Pulmonary artery endothelial cell (primary cell): ENCODE measurements at regions not wholly inside any gene's neighbourhood (a gene's known extent, or its start where the extent isn't known, plus 50 kb on each side); places are given as distances from the start of the nearest gene placed in this dataset.

ENCODE experiments used
- DNase-seq: peaks from one replicate; pipeline ENCODE4 v3.0.0-alpha.2; 2011; ENCODE audit warnings: low read depth, low spot score

DNA sequence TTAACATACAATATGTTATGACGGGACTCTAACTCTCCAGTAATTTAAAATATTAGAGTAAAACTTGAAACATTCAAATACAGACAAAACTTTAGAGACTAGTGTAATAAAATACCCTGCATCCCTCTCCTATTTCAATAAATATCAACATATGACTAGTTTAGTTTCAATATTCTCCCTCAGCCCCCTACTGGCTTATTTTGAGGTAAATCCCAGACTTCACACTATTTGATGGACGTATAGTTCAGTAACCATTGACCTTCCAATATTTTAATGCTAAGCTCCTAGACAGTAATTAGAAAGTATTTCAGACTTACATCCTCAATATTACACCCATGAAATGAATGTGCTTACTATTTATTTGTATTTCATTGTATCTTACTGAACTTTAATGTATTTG, 180.7 kb upstream of the STARD13 start:
- DNase-seq: no peak

GRCh38 chr13:33467556-33467955, 182.0 kb upstream of the STARD13 start:
- DNase-seq: no peak

DNA sequence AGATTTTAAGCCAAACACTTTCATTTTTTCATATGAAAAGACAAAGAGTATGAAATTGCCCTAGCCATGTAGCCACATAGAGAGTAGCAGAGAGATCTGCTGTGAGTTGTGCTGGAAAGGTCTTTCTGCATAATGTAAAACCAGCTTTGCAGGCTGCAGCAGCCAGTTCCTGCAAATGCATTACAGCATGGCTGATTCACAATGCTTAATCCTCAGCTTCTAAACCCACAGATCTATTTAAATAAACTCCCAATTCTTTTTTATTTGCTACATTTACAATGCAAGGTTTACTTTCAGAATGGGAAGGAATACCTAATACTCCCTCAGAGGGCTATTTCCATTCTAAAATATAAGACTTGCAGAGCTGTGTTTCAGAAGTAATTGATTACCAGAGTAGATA, 185.6 kb upstream of the STARD13 start:
- DNase-seq: no peak

- no peak for DNase-seq
These were observed 186.9 kb upstream of the STARD13 start for GRCh38 chr13:33472446-33472845.

GRCh38 chr13:33479105-33479504, 193.6 kb upstream of the STARD13 start:
- no peak for DNase-seq

- no peak for DNase-seq
These were observed 195.0 kb upstream of the STARD13 start for GRCh38 chr13:33480561-33480960.

GRCh38 chr13:33483471-33483870, 197.9 kb upstream of the STARD13 start:
- no peak for DNase-seq

GRCh38 chr13:33485247-33485646, 199.7 kb upstream of the STARD13 start:
- no peak for DNase-seq

DNA sequence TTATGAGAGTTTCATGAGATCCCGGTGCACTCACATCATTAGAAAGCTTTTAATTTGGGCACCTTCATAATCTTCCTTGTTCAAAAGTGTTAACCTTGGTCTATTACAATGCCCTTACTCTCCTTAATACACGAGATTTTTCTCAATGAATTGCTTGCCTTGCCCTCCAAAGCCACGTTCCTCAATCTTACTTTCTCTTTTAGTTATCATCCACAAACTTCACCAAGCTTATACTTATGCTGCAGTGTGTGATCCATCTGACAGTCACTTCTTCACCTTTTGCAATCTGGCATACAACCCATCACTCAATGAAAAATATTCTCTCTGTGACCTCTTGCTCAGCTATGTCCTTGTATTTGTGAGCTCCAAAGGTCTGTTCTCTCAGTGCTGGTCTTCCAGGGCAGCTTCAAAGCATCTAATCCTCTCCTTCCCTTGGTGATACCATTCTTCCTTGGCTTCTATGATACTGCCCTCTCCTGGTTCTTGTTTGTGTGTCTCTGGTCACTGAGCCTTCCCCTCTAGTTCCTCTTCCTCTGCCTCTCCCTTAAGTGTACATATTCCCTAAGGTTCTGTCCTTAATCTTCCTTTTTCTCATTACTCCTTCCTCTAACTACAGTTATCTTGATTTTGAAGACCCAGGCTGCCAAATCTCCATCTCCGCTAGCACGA, 202.2 kb upstream of the STARD13 start:
- DNase-seq: no peak

DNA sequence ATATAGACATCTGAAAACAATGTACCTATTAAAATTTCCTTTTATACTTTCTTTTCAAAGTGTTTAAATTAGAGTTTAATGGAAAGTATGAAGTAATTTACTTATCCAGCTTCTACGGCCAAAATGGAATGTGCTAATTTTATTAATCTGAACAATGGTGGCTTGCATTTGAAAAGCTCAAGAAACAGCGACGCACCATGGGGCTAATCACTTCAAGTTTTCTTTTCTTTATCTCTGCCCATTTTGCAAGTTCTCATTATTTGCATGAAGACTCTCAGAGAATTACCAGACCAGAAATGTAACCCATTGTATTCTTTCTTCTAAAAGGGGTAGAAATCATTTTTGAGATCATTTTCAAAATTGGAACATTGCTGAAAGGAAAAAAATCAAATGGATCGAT, 204.0 kb upstream of the STARD13 start:
- no peak for DNase-seq

GRCh38 chr13:33490461-33491327, 205.1 kb upstream of the STARD13 start:
- peak; percentile 83 for DNase-seq

DNA sequence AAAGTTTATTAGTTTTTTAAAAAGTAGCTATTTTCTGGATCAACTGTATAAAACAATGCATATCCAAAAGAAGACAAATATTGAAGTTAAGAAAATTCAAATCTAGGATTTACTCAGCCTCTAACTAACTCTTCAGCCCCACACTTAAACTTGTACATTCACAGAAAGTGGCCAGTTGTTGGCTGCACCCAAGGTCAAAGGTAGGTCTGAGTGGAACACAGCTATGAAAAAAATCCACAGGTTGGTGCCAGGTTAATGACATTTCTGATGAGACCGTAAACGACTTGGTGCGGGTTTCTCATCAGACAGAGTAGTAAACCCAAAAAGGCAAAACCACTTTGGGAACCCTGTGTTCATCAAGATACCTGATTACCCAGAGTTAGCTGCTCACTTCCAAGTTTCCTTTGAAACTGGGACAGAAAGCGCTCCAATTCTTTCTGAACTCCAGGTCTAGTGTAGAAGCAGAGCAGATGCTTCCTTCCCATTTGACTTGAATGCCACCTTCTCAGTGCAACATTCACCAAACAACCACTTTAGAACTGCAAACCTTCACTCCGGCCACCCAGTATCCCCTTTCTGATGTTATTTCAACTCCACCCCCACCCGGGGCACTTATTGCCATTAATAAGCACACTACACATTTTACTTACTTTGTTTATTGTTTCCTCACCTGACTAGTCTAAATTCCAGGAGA, 208.3 kb upstream of the STARD13 start:
- no peak for DNase-seq

GRCh38 chr13:33494596-33495204, 209.1 kb upstream of the STARD13 start:
- peak; percentile 100 for DNase-seq

GRCh38 chr13:33496336-33496735, 210.8 kb upstream of the STARD13 start:
- DNase-seq: no peak

GRCh38 chr13:33497146-33497845, 211.7 kb upstream of the STARD13 start:
- DNase-seq: peak; percentile 60

DNA sequence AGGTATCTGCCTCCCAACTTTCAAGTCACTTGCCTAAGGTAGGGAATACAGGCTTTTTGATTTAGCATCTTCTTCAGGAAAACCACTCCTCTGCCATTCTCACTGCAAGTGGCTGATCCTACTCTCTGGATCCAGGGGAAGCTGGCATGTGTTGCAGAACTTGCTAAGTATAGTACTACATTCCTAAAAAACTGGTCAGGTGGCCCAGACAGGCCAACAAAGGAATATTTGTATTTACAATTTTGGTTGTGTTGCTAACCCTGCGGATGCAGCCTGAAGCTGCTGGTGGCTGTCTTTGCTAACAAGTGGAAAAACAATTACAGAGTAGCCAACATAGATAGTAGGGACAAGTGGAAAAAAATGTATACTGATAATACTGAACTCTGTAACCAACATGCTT, 222.5 kb upstream of the STARD13 start:
- DNase-seq: no peak

DNA sequence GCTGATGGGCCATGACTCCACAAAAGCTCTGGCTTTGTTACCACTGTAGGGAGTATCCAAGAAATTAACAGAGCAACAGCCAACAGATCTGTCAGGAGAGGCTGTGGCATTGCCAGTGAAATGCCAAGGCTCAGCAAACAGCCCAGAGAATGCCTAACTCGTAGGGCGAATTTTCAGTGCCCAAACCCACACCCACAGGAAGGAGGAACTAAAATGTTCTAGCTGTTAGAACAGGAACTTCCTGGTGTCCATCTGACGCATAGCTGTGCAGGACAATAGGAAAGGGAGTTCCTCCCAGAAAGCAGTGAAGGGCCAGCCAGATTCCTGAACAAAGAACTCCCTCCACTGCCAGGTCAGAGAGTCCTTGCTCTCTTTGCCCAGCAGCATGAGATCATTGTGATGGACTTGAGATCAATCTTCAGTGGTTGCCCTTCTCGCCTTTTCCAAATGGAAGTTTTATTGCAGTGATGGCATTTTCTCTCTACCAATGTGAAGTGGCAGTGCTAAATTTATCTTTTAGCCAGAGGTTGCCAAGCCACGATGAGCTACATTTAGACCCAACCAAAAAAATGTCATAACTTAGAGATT, 224.2 kb upstream of the STARD13 start:
- DNase-seq: peak; percentile 78

DNA sequence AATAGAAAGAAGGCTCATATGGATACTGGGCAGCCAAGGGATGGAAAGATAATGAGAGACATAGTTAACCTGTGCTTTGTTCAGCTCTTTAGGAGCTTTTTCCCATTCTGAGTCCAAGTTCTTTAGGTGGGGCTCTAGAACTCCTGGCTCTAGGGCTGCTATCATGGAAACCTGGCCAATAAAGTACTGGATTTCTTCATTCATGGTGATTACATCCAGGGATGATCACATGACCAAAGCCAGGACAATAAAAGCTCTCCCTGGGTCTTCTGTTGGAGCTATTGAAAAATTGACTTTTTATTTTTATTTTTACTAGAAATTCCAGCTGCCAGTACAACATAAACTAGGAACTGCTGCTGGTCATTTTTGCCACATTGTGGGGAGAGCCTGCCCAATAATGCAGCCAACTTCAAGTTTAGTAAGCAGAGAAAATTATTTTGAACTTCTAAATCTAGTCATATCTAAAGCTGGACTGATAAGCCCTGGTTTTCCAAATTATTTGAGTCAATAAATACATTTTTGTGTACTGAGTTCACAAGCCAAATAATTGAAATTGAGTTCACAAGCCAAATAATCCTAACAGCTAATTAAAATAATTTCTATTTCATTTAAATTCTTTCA, 224.9 kb upstream of the STARD13 start:
- DNase-seq: no peak

DNA sequence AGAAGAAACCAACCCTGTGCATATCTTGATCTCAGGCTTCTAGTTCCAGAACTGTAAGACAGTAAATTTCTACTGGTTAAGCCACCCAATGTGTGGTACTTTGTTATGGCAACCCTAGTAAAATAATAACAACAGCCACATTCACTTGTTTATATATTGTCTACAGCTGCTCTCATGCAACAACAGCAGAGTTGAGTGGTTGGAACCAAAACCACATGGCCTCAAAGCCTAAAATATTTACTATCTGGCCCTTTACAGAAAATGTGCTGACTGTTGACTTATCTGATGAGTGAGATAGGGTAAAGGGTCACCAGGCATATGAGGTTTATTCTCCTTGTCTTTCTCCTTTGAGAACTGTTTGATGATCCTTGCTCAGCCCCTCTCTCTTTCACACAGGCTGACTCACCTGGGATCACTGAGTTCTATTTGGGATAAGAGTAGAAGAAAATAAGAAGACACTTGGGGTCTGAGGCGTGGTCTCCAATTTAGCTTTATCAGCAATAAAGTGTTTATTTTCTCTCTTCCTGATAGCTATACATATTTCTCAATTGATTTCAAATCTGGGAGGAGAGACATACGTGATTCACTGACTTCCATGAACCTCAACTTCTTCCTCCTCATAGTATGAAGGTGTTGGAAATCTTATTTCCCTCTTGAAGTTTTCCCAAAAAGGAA, 227.5 kb upstream of the STARD13 start:
- DNase-seq: no peak

- DNase-seq: no peak
These were observed 228.8 kb upstream of the STARD13 start for GRCh38 chr13:33514362-33514761.
